HG03280 (cell line): ENCODE measurements at regions not wholly inside any gene's neighbourhood (a gene's known extent, or its start where the extent isn't known, plus 50 kb on each side); places are given as distances from the start of the nearest gene placed in this dataset.
"Not testable (repeated sequence)": the region's sequence is repeated elsewhere in the genome, so short reads cannot be mapped to it uniquely, and the experiment has no call there.

Source experiments
- ATAC-seq: cut with Tn5 transposase; IDR thresholded peaks from one replicate; pipeline ENCODE4 v1.9.1; 2021; ENCODE audit warnings: mild to moderate bottlenecking, moderate library complexity; ENCODE audit not compliant: unreplicated experiment

DNA sequence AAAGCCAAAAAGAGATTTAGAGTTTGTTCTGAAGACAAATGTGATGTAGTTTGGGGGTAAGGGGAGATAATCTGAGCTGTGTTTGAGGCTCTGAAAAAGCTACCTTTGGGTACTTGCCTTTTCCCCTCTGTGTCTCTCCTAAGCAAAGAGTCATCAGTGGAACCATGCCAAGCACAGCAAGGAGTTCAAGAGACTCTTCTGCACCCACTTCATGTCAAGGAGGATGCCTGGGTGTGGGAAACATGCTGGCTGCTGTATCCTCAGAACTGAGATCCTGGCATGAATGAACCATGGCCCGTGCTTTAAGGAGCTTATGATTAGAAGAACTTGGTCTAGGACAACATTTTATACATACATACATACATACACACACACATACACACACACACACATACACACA is 142.9 kb downstream of the NOC3L start:
- ATAC-seq = no peak

DNA sequence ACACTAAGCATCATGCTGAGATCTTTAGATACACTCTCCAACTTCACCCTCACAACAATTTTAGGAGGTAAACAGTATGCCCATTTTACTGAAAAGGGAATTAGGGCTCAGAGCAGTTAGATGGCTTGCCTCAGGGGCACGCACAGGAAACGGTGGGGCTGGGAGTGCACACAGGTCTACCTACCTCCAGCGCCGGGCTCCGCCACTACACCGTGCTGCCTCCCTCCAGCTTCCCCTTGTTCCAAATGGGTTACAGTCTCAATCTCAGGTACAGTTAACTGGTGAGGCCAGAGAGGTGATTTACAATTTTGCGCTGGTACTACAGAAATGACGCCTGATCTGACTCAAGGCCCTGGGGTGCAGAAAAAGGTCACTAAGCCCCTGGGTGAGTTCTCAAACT is 142.0 kb downstream of the NOC3L start:
- no peak for ATAC-seq

DNA sequence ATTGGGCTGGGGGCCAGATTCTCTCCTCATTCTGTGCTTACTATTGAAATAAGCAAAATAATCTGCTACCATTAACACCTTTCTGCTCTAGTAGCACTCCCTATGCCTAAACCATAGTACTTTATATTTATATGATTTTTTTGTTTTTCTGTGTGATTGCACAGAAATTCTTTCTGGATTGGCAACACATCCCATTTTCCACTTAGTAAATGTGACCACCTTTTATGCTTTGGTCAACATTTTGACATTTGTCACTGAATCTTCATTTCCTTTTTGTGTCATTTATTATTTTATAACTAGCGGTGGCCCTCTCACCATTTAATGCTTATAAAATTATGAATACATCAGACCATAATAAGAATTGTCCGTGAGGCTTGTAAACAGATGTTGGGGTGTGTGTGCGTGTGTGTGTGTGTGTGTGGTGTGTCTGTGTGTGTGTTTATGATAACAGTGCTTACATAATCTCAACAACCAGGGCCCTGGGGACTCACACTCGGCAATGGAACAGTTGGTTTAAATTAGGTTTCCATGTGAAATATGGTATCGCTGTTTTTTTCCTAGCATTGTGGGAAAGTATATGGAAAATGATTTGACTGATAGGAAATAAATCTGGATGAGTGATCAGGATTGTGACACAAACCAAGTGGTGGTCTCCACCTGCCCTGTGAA is 138.9 kb downstream of the NOC3L start:
- ATAC-seq = no peak

DNA sequence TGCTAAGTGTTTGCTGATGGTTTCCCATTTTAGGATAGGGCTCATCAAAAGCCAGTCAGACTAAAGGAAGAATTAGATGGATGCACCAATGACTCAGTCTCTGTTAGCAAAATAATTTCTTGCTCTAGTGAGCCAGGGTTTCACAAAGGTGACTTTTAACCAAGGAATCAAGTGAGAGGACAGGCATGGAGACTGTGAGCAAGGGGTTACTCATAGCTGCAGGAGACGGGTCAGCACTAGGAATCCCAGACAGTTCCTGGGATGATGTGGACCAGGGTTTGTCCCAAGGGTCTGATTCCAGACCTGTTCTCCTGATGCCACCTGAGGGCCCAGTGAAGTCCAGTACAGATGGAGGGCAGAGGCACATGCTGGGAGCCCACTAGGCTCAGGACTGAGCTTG is 138.1 kb downstream of the NOC3L start:
- ATAC-seq = no peak

DNA sequence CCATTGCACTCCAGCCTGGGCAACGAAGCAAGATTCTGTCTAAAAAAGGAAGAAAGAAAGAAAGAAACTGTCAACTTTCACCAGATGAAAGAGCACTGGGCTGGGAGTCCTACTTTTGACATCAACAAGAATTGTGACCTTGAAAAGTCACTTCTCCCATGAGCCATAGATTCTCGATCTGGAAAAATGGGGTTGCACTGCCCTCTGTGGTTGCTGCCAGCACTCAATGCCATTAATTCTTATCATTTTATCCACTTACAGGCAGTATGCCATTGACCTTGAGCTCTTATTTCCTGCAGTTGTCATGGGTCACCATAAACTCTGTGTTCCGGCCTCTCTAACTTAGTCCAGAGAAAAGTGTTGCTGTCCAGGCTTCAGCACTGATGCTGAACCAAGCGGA is 137.2 kb downstream of the NOC3L start:
- ATAC-seq = no peak

DNA sequence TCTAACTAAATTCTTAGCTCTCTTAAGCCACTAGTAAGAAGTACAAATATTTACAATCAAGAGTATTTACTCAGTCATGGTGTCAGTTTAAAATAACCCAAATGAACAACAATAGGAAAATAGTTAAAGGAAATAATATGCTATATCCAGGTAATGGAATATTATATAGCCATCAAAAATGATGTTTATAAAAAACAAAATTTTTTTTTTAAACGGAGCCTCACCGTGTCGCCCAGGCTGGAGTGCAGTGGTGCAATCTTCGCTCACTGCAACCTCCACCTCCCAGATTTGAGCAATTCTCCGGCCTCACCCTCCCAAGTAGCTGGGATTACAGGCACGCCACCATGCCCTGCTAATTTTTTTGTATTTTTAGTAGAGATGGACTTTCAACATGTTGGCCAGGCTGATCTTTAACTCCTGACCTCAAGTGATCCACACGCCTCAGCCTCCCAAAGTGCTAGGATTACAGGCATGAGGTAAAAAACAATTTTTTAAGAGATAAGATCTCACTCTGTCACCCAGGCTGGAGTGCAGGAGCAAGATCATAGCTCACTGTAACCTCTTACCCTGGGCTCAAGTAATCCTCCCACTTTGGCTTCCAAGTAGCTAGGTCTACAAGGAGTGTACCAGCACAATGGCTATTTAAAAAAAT is 132.5 kb downstream of the NOC3L start:
- no peak for ATAC-seq

DNA sequence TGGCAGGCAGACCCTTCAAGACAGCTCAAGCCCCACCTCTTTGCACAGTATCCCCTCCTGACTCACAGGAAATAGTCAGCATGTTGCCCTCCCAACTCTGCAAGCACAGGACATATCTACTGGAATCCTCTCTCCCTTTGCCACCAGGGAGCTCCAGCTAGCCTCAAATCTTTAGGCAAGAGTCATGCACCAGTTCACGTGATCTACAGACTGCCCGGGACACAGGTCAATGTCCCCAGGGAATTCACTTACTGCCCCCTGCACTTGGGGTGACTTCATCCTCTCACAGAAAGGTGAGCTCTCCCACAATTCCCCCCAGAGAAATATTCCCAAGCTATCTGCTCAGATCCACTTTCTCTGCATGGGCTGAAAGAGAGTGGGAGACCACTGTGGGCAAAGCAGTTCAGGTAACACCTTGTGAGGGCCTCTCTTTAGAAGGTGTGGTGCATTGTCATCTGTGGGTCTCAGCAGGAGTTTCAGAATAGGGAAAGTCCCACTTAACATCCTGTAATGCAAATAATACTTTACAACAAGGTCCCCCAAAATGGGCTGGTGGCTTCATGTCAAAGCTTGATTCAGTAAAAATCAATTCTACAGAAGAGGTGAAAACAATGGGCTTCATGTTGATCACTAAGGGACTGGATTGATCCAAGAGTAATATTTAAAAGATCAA is 129.9 kb downstream of the NOC3L start:
- ATAC-seq = no peak

DNA sequence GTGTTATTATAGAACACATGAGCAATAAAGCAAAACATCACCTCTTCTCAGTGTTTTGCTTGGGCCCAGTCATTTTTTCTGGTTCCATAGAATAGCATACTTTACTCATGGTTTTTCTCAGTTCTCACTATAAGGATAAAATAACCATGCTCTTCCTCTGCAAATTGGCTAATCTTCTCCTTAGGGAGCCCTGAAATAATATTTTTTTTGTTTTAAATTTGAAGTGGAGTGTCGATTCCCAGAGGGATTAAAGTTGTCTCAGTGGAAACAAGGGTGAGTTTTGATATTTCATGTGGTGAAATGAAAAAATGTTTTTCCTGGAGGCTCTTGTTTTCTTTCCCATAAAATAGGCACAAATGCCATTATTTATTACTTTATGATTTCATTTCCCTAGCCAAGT is 127.3 kb downstream of the NOC3L start:
- ATAC-seq = no peak

DNA sequence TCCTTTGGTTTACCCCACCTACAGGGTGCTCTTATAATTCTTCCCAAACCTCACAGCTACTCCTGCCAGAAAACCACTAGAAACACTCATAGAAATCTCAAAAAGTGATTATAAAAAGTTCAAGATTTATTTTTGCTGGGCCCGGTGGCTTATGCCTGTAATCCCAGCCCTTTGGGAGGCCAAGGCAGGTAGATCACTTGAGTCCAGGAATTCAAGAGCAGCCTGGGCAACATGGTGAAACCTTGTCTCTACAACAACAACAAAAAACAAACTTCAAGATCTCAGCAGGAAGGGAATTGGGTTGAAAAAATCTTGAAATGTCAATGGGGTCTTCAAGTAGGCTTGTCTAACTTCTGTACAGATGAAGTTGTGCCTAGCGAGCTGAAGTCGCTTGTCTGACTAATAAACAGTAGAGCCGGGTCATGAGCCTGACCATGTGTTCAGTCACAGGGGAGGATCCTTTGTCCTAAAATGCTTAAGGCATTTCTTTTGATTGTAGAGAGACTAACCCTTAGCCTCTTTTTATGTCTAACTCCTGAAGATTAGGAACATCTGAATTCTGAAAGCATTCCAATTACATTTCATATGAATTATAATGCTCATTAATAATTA is 124.6 kb downstream of the NOC3L start:
- no peak for ATAC-seq

DNA sequence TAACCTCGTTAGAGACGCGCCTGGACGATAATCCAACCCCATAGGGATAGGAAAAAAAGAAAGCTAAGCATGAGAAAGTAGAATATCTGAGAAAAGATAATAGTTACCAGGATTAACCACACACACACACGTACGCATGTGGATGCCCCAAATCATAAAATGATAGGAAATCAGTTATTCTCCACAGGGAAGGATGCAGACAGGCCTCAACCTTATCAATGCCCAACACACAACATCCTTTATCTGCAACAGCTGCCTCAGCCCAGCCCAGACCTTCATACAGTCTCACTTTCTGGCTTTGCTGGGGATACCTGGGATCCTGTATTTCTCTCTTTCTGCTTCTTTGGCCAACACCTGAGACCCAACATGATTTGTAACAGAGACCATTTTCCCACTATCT is 123.0 kb downstream of the NOC3L start:
- no peak for ATAC-seq

DNA sequence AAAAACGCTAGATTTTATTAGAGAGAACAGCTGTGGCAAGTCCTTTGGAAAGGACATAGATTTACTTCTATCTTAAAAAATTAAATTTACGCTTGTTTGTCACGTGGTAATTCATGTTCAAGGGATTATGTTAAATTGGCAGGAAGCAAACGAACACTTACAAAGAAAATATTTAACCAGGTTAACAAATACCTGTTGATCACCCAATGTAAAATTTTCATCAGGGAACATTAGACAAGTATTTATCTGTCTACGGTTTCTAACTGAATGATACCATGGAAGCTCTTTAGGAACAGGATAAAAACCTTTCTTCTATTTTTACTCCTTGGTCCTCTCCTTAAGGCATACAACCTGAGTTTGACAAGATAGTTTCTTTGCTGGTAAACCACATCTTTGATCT is 122.2 kb downstream of the NOC3L start:
- ATAC-seq = no peak

DNA sequence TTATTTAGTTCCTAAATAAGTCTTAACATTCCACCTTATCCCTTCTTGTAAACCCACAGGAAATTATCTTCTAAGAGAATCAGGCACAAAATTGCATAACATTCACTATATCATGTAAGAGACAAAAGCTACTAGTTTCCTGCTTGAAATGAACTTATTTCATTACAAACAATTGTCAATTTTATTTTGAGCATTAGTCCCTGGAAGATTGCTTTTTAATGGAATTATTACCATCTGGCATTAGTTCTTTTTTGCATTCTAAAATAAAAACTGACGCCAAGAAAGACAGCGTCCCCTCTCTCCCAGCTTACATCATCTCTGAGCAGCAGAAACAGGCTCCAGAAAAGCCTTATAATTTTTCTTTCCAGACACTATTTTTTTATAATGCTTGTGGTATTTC is 121.8 kb downstream of the NOC3L start:
- ATAC-seq = no peak

DNA sequence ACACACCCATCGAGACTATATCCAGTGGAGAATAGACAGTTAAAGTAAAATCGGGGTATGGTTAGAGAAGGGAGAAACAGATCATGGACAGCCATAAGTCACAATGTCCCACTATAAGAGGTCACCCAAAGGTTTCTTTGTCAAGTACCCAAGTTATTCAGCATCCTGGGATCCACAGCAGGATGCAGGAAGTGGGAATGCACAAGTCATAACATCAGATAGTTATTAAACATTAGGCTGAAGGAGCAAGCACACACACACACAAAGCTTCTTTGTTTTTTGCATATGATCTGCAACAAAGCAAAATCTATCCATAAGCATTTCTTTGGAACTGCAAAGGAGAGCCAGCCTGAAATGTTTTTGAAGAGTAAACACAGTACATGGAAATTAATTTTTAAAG is 111.6 kb downstream of the NOC3L start:
- ATAC-seq = no peak

DNA sequence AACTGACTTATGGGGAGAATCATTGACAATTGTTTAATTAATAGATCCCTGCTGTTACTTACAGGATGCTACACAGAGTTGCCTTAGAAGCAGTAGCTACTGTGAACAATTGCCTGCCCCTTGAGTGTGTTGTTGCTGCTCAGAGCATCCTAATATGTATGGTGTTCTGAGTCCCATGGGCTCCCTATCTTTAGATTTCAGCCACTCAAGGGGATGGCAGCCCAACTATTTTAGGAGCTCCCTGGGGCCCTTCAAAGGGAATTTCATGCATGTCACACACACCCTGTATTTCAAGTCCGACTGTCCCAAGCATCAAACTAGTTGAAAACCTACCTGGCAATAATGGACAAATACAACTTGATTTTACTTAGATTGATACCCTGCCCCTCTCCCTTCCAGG is 111.2 kb downstream of the NOC3L start:
- no peak for ATAC-seq

DNA sequence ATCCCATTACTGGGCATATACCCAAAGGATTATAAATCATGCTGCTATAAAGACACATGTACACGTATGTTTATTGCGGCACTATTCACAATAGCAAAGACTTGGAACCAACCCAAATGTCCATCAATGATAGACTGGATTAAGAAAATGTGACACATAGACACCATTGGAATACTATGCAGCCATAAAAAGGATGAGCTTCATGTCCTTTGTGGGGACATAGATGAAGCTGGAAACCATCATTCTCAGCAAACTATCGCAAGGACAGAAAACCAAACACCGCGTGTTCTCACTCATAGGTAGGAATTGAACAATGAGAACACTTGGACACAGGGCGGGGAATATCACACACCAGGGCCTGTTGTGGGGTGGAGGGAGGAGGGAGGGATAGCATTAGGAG is 105.3 kb downstream of the NOC3L start:
- ATAC-seq = not testable (repeated sequence)

DNA sequence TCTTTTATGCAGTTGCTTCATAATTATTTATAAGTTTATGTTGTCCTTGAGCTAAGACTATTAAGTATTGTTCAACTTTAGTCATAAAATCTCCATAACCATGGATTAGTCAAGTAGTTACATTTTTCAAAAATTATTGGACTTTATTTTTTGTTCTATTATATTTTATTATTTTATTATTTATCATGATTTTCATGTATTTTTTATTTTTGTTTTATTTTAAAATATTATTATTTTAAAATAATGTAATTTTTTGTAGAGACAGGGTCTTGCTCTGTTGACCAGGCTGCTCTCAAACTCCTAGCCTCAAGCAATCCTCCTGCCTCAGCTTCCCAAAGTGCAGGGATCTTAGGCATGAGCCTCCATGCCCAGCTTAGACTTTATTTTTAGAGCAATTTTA is 102.3 kb downstream of the NOC3L start:
- ATAC-seq = no peak

DNA sequence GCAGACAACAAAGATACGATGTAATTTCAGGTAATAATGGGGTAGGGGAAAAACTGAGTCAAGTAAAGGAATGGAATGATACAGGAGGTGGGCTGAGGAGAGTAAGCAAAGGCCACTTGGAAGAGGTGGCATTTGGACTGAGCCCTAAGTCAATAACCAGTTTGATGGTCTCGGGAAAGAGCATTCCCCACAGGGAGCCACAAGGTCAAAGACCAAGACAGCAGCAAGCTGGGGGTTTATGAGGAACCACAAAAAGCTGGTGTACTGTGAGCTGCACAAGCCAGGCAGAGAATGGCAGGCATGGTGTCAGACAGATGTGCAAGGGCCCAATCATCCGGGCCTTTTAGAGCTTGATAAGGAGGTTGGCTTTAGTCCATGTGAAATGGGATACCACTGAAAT is 98.7 kb downstream of the NOC3L start:
- ATAC-seq = no peak

DNA sequence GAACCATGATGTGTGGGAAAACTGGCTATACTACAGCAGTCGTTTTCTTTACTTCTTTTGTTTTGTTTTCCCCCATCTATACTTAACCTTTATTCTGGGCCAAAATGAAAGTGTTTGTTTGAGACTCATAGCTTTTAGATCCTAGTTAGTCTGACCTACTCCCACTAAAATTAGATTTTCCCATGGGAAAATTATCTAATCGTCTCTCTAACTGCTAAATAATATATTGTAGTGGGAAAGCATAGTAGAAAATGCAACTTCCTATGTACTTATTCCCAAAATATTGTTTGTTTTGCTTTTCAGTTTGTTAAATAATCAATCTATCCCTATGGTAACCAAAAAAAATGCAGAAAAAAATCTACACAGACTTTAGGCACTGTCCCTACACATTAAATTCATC is 96.6 kb downstream of the NOC3L start:
- no peak for ATAC-seq

DNA sequence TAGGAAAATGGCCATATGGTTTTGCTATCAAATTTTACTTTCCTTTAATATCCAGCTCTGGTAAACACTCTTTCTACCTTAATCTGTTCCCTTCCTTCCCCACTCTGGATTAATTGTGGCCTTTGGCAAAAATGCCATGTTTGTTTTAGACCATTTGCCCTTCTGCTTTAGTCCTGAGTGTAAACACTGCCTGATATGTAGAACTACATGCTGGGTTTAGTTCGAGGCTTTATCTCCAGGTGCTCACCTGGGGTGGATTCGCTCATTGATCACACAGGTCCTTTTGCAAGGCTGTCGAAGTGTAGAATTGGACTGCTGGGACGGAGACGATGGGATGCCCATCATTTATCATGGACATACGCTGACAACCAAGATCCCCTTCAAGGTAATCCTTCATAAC is 94.1 kb downstream of the NOC3L start:
- ATAC-seq = no peak

DNA sequence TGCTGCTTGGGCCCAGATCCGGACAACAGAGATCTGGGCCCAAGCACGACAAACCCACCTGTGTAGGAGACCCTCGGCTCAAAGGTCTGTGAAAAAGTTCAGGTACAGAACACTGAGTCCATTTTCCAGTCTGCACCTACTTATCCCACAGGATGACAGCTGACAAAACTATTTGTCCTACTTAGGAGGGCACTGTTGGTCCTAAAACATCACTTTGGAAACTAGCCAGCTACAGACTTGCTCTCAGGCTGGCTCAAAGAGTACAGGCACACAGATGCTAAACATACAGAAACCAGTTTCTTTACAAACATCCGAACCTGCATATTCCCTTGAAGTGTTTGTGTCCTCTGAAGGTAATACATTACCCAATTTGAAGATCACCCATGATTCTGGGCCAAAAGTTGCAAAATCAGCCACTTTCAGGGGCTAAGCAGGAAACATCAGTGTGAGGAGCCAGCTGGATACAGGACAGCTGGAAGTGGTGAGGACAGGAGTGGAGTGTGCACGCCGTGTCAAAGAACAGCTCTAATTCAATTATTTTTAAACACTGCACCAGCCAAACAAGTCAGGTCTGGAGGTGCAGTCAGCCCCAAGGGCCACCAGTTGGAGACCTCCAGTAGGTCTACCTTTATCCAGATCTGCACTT is 88.5 kb downstream of the NOC3L start:
- no peak for ATAC-seq

DNA sequence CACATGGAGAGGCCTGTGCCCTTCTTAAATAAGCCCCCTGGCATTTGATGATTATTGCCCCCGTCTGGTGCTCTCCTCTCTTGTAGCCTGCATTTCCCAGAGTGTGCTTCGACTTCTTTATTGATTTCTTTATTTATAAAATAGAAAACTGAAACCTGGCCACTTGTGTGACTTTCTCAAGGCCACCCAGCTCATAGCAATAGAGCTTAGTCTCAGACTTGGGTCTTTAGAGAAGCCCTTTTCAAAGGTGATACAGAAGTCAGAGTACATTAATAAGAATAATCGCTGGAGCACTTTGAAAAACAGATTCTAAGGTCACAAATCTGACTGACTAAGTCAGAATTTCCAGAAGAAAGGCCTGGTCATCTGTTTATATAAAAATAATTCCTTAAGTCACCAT is 86.6 kb downstream of the NOC3L start:
- ATAC-seq = no peak

DNA sequence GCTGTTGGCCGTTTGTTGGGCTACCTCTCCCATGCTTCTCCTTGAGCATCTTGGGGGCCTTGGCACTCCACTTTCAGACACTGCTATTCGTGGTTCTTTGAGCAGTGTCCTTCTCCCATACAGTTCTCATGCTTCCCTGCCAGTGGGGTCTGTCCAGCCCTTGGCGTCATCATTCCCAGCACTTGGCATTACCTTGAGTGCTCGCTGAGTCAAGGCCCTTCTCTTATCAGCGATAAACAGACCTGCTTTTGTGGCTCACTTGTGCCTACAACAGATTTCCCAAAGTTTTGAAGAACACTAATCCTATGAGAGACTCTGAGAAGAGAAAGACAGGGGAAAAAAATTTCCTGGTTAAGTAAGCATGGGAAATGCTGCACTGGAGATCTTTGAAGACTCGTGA is 85.3 kb downstream of the NOC3L start:
- ATAC-seq = no peak
